WTC11 (cell line): ENCODE measurements at regions not wholly inside any gene's neighbourhood (a gene's known extent, or its start where the extent isn't known, plus 50 kb on each side); places are given as distances from the start of the nearest gene placed in this dataset.

Experiments
- CTCF ChIP-seq: fragments of 200-600 bp; IDR thresholded peaks from 2 replicates; pipeline ENCODE4 v1.8.0; 2022; ENCODE audit warnings: antibody characterized with exemption
- ZBTB43 ChIP-seq: sonication (generic); formaldehyde crosslinking; IDR thresholded peaks from 2 replicates; pipeline ENCODE4 v1.8.1; 2023; ENCODE audit warnings: mild to moderate bottlenecking, missing genetic modification reagents

- TF ChIP-seq ZBTB43 (CRISPR knock-in tag) (no peak), CTCF (no peak)
Observed at GRCh38 chr12:88737838-88738472, 157.7 kb upstream of the KITLG start.
